Stimulated activated naive CD8-positive, alpha-beta T cell treated with anti-CD3 and anti-CD28 coated beads, Interleukin-15, Interleukin-2, amounts not matched to agents 100 ng/mL and 50 ng/mL, for 24 hours (primary cell): ENCODE measurements at regions not wholly inside any gene's neighbourhood (a gene's known extent, or its start where the extent isn't known, plus 50 kb on each side); places are given as distances from the start of the nearest gene placed in this dataset.

ENCODE experiments used
- H3K27ac Mint-ChIP-seq: one replicate; pipeline ENCODE4 v1.8.0; 2021; ENCODE audit warnings: mild to moderate bottlenecking, mixed read lengths
- H3K27me3 Mint-ChIP-seq: one replicate; pipeline ENCODE4 v1.8.0; 2021; ENCODE audit warnings: mixed read lengths
- H3K36me3 Mint-ChIP-seq: one replicate; pipeline ENCODE4 v1.8.0; 2021; ENCODE audit warnings: low read depth, mixed read lengths
- H3K4me1 Mint-ChIP-seq: one replicate; pipeline ENCODE4 v1.8.0; 2021; ENCODE audit warnings: low read depth, mixed read lengths
- H3K4me3 Mint-ChIP-seq: one replicate; pipeline ENCODE4 v1.8.0; 2021; ENCODE audit warnings: mild to moderate bottlenecking, mixed read lengths
- H3K9me3 Mint-ChIP-seq: one replicate; pipeline ENCODE4 v1.8.0; 2021; ENCODE audit warnings: mixed read lengths

GRCh38 chr9:27990524-27990923, 417.2 kb upstream of the C9orf72 start:
- Mint-ChIP-seq H3K36me3 (no peaks in the 10 kb centered on the region), H3K9me3 (peaks cover 3% of the 10 kb centered on the region), H3K4me1 (no peaks in the 10 kb centered on the region), H3K27me3 (peaks cover 3% of the 10 kb centered on the region), H3K4me3 (no peak overlapping the region), H3K27ac (no peak overlapping the region)

DNA sequence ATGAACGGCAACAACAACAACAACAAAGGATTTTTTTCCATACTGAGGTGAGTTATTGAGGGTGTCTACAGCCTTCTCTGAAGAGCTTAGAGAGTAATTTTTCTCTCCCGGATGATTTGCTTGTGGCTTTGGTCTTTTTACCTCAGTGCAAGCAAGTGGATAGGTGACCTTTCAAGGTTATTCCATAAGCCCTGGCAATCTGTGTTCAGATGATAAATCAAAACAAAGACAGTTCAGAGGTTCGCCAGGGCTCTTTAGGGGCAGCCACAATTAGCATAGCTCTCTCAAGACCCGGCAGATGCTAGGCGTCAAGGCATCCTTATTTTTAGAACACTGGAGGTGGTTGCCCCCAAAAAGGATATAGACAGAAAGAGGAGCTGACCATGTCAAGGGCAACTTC, 417.9 kb upstream of the C9orf72 start:
- no peaks in the 10 kb centered on the region for H3K4me1 Mint-ChIP-seq
- no peak overlapping the region for H3K27ac Mint-ChIP-seq
- H3K4me3 Mint-ChIP-seq, result no peak overlapping the region
- H3K9me3 Mint-ChIP-seq, result peaks cover 4% of the 10 kb centered on the region
- H3K36me3 Mint-ChIP-seq, result no peaks in the 10 kb centered on the region
- peaks cover 3% of the 10 kb centered on the region for H3K27me3 Mint-ChIP-seq

DNA sequence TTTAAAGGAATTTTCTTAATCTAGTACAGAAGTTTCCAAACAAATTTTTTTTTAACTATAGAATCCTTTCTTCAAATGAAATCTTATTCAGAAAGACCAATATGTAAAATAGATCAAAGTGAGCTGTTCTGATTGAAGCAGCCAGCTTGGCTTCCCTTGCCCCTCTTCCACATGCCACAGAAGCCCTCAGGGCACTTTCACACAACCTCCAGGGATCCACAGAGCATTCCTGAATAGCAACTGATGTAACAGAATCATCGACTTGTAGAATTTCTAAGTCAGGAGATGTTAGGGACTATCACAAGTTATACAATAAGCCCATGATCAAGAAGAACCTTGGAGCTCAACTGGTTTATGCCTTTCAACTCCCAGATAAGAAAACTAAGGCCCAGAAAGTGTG, 427.8 kb upstream of the C9orf72 start:
- H3K4me3 Mint-ChIP-seq, result no peak overlapping the region

DNA sequence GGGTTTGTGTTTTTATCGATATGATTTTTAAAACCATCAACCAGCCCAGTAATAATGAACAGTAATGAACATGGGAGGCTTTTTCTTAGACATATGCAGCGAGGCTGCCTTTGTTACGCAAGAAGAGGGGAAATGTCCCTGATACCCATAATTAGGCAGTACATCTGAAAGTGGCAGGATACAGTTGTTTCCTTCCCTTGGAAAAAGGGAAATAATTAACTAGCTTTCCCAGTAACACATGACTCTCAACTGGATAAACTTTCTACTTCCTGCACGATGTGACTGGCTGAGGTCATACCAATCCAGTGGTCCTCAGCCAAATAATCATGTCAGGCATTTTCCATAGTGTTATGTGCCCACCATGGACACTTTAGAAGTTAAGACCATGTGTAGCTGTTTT, 431.6 kb upstream of the C9orf72 start:
- peaks cover 4% of the 10 kb centered on the region for H3K9me3 Mint-ChIP-seq
- no peaks in the 10 kb centered on the region for H3K36me3 Mint-ChIP-seq
- H3K27me3 Mint-ChIP-seq, result no peaks in the 10 kb centered on the region
- no peak overlapping the region for H3K27ac Mint-ChIP-seq
- no peaks in the 10 kb centered on the region for H3K4me1 Mint-ChIP-seq
- no peak overlapping the region for H3K4me3 Mint-ChIP-seq

More for the DNA sequence above, 427.8 kb upstream of the C9orf72 start:
- H3K27ac Mint-ChIP-seq, result no peak overlapping the region
- H3K9me3 Mint-ChIP-seq, result peaks cover 8% of the 10 kb centered on the region
- no peaks in the 10 kb centered on the region for H3K27me3 Mint-ChIP-seq
- no peaks in the 10 kb centered on the region for H3K36me3 Mint-ChIP-seq
- no peaks in the 10 kb centered on the region for H3K4me1 Mint-ChIP-seq

DNA sequence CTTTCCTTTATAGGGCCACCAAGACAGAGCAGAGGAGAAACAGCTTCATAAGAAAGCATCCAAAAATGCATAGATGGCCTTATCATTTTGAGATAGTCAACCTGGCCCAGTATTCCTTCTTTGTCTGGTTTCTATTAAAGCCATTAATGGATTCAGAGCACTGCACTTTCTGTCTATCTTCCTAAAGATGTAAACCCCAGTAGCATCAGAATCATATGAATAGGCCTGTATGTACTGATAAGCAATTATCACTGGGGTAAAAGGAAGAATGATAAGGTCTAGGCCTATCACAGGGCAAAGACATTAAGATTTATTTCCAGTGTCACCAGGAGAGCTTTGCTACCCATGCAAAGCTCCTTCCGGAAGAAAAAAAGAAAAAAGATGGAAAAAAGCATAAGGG, 432.5 kb upstream of the C9orf72 start:
- Mint-ChIP-seq H3K27me3 (no peaks in the 10 kb centered on the region), H3K36me3 (no peaks in the 10 kb centered on the region), H3K4me3 (no peak overlapping the region), H3K27ac (no peak overlapping the region), H3K4me1 (no peaks in the 10 kb centered on the region), H3K9me3 (peaks cover 4% of the 10 kb centered on the region)

- Mint-ChIP-seq H3K4me1 (no peaks in the 10 kb centered on the region), H3K27ac (no peak overlapping the region), H3K4me3 (no peak overlapping the region), H3K27me3 (no peaks in the 10 kb centered on the region), H3K36me3 (no peaks in the 10 kb centered on the region), H3K9me3 (peaks cover 4% of the 10 kb centered on the region)
These were observed 434.0 kb upstream of the C9orf72 start for GRCh38 chr9:28007097-28007817.

DNA sequence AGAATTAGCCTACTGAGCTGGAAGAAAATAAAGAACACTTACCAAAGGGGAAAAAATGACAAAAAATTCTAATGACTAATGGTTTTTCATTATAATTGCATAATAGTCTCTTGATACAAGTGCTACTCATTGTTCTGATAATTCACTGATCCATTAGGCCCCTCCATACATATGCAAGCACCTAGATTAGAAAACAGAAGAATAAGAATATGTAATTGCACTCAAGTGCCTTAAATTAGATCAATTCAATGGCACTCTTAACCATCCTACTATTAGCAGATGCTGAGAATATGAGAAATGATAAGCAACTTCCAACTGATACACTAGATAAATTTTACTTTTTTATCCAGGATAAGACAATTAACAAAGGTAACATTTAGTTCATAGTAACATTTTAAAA, 440.9 kb upstream of the C9orf72 start:
- H3K36me3 Mint-ChIP-seq, result no peaks in the 10 kb centered on the region

GRCh38 chr9:28024676-28025075, 451.4 kb upstream of the C9orf72 start:
- Mint-ChIP-seq H3K4me1 (no peaks in the 10 kb centered on the region), H3K4me3 (no peak overlapping the region), H3K9me3 (peaks cover 4% of the 10 kb centered on the region), H3K36me3 (no peaks in the 10 kb centered on the region), H3K27ac (no peak overlapping the region), H3K27me3 (no peaks in the 10 kb centered on the region)

More for the DNA sequence above, 440.9 kb upstream of the C9orf72 start:
- Mint-ChIP-seq H3K27me3 (peaks cover 3% of the 10 kb centered on the region), H3K4me1 (no peaks in the 10 kb centered on the region), H3K9me3 (no peaks in the 10 kb centered on the region), H3K4me3 (no peak overlapping the region), H3K27ac (no peak overlapping the region)

DNA sequence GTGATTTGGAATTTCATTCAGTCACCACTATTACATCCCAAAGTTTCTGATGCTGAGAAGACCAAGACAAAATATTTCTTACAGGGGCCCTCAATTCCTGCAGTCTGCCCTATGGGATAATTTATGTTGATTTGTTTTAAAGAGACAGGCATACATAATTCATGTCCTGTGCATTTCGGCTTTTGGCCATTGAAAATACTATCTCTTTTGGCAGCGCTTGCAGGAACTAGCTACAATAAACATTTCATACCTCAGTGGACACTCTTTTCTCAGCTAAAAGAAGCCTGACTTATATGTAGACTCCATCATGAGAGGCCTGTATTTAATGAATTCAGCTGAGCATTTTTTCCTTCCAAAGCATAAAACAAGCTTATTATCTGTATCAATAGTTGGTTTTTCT, 451.9 kb upstream of the C9orf72 start:
- H3K27me3 Mint-ChIP-seq, result no peaks in the 10 kb centered on the region
- H3K9me3 Mint-ChIP-seq, result peaks cover 4% of the 10 kb centered on the region
- no peaks in the 10 kb centered on the region for H3K4me1 Mint-ChIP-seq
- H3K27ac Mint-ChIP-seq, result no peak overlapping the region
- no peaks in the 10 kb centered on the region for H3K36me3 Mint-ChIP-seq
- no peak overlapping the region for H3K4me3 Mint-ChIP-seq

- Mint-ChIP-seq H3K4me3 (no peak overlapping the region), H3K9me3 (no peaks in the 10 kb centered on the region), H3K36me3 (no peaks in the 10 kb centered on the region), H3K4me1 (no peaks in the 10 kb centered on the region), H3K27ac (no peak overlapping the region), H3K27me3 (no peaks in the 10 kb centered on the region)
These were observed 458.4 kb upstream of the C9orf72 start for GRCh38 chr9:28031521-28032267.

DNA sequence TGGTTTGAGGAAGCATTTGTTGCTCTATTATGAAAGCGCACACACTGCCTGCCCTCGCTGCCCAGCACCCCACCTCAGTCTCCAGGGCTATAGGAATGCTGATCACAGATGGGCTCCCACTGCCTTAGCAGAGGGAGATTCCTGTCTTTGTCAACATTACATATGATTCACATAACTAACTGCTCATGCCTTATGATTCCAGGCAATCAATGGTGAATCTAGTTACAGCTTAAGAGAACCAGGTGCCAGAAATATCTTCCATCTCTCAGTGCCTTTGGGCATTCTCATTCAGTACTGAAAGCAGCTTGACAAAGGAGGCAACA, 458.9 kb upstream of the C9orf72 start:
- Mint-ChIP-seq H3K27me3 (no peaks in the 10 kb centered on the region), H3K4me1 (no peaks in the 10 kb centered on the region), H3K9me3 (no peaks in the 10 kb centered on the region), H3K27ac (no peak overlapping the region), H3K36me3 (no peaks in the 10 kb centered on the region), H3K4me3 (no peak overlapping the region)

- Mint-ChIP-seq H3K27ac (no peak overlapping the region), H3K4me1 (no peaks in the 10 kb centered on the region), H3K9me3 (no peaks in the 10 kb centered on the region)
These were observed 461.0 kb upstream of the C9orf72 start for GRCh38 chr9:28034242-28034641.

DNA sequence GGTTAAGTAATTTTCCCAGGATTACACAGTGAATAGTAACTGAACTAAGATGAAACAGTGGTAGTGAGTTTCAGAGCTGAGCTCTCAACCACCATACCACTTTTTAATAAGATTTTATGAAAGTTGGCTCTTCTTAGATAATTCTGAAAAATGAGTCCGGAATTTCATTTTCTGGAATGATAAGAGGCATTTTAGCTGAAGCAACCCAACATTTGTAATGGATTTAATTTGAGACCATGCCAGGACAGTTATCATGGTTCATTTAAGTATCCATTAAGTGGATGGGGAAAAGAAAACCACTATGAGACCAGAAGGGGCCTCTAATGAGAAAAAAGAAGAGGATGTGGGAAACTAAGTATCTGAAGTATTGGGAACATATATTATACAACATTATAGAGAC, 464.7 kb upstream of the C9orf72 start:
- no peak overlapping the region for H3K27ac Mint-ChIP-seq
- no peaks in the 10 kb centered on the region for H3K27me3 Mint-ChIP-seq
- no peaks in the 10 kb centered on the region for H3K36me3 Mint-ChIP-seq
- no peaks in the 10 kb centered on the region for H3K9me3 Mint-ChIP-seq
- H3K4me1 Mint-ChIP-seq, result no peaks in the 10 kb centered on the region
- no peak overlapping the region for H3K4me3 Mint-ChIP-seq

More at GRCh38 chr9:28034242-28034641, 461.0 kb upstream of the C9orf72 start:
- Mint-ChIP-seq H3K27me3 (no peaks in the 10 kb centered on the region), H3K36me3 (no peaks in the 10 kb centered on the region), H3K4me3 (no peak overlapping the region)

DNA sequence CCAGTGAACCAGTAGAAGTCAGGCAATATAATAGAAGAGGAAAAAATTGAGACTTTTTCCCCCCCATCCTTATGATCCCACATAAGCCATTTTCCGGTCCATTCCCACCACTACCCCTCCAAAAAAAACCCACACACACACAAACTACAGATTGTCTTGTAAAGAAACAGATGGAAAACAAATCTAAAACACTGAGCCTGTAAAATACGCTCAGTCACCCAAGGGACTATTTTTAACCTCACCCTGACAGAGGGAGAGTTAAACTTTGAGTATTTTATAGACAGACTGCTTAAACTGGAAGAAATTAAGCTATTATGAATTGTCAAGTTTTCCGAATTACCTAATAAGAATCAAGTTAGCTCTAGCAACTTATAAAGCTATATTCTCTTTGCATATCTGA, 471.8 kb upstream of the C9orf72 start:
- H3K27ac Mint-ChIP-seq, result no peak overlapping the region
- no peaks in the 10 kb centered on the region for H3K4me1 Mint-ChIP-seq
- no peak overlapping the region for H3K4me3 Mint-ChIP-seq
- no peaks in the 10 kb centered on the region for H3K9me3 Mint-ChIP-seq
- H3K36me3 Mint-ChIP-seq, result no peaks in the 10 kb centered on the region
- H3K27me3 Mint-ChIP-seq, result no peaks in the 10 kb centered on the region

- H3K27me3 Mint-ChIP-seq, result no peaks in the 10 kb centered on the region
- no peaks in the 10 kb centered on the region for H3K36me3 Mint-ChIP-seq
- H3K9me3 Mint-ChIP-seq, result peaks cover 4% of the 10 kb centered on the region
- no peaks in the 10 kb centered on the region for H3K4me1 Mint-ChIP-seq
- H3K27ac Mint-ChIP-seq, result no peak overlapping the region
- H3K4me3 Mint-ChIP-seq, result no peak overlapping the region
These were observed 476.8 kb upstream of the C9orf72 start for GRCh38 chr9:28050046-28050445.

DNA sequence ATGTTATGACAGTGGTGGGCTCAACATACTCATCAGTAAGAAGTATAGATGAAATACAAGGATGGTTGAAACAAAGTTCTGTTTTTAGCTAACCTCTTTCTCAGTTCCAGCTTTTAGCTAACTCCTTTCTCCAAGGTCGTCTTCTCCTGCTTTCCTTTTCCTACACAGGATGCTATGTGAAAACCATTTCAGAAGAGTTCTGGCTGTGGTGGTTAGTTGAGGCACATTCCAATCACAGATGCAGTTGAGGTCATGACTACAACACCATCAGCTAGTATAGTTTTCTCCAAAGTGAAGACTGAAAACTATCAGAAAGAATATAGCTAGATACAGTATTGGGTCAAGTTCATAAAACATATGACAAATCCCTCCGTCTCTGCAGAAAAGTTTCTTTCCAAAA, 477.7 kb upstream of the C9orf72 start:
- no peaks in the 10 kb centered on the region for H3K4me1 Mint-ChIP-seq
- H3K27ac Mint-ChIP-seq, result no peak overlapping the region
- peaks cover 4% of the 10 kb centered on the region for H3K9me3 Mint-ChIP-seq
- no peaks in the 10 kb centered on the region for H3K27me3 Mint-ChIP-seq
- no peak overlapping the region for H3K4me3 Mint-ChIP-seq
- H3K36me3 Mint-ChIP-seq, result no peaks in the 10 kb centered on the region
